Fibroblast of skin of back (primary cell): ENCODE measurements at regions not wholly inside any gene's neighbourhood (a gene's known extent, or its start where the extent isn't known, plus 50 kb on each side); places are given as distances from the start of the nearest gene placed in this dataset.

Experiments
- DNase-seq: peaks from one replicate; pipeline ENCODE4 v3.0.0-alpha.2; 2013

DNA sequence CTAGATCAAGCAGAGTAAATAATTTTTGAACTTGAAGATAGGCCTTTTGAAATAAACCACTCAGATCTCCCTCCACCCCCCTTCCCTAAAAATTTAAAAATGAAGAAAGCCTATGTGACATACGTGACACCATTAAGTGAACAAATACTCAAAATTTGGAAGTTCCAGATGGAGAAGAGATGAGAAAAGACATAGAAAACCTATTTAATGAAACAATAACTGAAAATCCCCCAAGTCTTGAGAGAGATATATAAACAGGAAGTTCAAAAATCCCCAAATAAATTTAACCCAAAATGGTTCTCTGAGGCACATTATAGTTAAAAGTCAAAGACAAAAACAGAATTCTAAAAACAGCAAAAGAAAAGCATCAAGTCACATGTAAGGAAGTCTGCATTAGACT is 428.6 kb downstream of the PSAT1 start:
- no peak for DNase-seq

DNA sequence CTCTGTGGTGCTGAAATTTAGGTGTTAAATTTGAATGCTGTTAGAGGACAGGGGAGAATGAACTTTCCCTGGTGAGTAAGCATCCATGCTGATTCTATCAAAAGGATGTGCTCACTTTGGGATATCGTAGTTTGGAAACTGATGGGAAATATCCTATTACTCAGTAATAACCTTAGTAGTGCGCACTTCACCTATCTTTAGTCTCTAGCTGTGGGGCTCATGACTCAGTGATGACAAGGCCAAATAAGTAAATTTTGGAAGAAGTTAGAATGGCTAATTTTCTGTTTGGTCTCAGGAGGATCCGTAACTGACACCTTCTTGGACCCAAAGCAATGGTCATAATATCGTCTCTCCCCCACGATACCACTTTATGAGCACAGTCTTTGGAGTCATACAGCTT is 448.4 kb downstream of the PSAT1 start:
- DNase-seq: no peak

DNA sequence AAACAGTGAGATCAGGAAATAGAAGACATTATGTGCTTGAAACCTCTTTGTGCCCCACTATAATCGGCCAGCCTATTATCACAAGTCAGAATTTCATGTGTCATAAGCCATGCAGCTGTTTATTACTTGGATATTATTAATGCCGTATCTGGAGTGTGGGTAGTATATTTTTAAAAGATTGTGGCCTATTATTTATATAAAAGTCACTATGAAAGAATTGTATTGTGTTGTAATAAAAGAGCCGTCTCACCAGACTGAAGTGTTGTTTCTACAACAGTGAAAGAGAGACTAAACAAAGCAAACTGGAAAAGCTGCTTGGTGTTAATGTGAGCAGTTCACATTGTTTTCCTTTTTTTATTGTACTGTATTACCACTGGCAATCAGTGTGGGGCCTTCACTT is 449.1 kb downstream of the PSAT1 start:
- peak; percentile 2 for DNase-seq

DNA sequence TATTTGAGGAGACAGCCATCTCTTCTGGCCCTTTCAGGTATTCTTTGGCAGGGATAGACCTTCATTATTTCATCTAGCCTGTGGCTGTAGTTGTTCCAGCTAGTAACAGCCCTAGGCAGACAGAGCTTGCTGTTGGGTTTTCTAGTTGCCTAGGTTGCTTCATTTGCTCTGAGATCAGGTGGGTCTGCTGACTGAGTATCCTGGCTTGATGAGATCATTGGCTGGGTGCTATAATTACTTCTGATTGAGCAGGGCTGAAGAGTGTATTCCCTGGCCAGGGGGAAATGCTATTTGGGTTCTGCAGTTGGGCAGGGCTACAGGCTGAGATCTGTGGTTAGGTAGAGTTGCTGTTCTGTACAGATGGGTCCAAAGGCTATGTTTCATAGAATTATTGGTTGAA is 456.1 kb downstream of the PSAT1 start:
- no peak for DNase-seq

DNA sequence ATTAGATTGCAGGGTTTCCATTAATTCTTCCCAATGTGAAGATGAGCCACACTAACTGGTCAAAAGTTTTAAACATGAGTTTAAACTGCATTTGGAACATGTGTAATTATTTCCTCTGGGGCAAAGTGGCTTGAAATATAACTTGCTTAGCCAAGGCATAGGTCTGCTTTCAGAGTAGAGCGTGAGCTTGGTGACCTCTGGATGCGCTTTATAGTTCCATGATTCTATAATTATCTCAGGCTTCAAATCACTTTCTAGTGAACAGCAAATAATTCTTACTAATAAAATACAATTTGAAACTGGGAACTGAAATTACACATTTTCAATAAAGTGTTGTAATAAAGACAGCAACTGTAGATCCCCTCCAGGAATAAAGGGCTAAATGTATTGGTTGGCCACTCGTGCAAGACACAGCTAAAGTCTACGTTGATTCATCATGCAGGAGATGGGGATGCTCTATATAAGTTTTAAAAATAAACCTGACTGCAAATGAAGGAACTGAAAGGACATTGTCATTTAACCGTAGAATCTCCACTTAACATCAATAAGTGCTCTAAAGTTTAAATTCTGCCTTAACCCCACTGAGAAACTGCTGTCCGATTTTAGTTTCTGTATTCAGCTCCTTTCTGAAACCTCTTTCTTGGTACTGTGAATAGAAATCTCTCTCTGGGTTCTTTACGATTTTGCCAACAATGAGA is 460.0 kb downstream of the PSAT1 start:
- DNase-seq: no peak

DNA sequence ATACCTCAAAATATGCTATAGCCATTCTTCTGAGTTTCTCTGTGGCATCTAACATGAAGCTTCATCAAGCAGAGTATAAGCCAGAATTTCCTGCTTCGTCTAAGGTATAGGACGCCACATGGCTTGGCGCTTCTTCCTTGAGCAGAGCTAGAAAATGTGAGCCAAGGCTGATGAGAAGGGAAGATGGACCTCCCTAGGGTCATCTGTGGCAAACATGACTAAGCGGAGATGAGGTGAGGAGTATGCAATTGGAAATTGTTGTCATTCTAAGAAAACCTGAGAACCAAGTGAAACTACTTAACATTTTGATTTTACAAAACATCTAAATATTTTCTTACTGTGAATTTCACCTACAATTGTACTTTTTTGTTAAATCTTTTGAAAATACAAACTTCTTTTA is 466.5 kb downstream of the PSAT1 start:
- no peak for DNase-seq

DNA sequence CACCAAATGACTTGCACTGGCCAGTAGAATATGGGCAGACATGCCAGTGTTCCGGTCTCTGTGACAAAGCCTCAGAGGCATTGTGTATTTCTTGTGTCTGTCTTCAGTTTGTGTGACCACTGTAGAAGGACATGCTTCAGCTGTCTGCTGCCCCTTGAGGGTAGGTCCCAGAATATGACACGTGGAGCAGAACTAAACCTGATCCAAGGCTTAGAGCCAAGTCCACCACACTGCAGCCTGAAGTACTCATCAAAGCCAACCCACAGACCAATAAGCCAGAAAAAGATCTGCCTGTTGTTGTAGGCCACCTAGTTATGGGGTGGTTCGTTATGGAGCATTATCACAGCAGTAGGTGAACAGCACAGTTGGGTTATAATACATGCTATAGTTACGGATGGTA is 468.9 kb downstream of the PSAT1 start:
- no peak for DNase-seq

DNA sequence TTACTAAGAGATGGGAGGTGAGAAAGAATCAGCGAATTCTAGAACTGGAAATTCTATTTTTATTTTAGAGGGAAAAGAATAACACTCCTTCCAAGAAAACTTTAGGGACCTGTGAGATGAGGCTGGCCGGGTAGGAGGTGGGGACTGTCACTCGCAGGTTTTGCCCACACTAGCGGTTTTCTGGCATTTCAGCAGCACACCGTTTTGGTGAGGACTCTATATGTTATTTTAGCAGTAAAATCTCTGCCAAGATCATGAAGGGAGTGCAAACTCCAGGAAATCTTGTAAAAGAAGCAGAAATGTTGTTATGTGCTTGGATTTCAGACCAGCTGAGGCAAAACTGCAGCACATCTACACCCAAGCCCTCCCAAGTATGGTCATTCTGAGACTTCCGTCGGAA is 470.6 kb downstream of the PSAT1 start:
- DNase-seq: no peak

DNA sequence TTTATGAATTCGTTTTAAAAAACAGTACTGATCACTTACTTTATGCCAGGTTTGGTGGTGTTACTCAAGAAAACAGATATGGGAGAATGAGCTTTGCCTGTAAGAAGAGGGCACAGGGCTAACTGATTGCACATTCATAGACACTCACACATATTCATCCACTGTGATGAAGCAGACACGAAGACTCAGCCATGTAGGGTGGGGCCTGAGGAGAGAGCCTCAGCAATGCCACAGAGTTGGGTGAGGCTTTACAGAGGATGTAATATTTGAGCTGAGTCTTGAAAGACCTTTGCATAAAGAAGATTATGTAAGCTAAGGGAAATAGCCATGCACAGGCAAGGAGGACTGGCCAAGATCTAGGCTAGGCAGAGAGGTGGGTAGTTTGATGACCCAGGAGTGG is 472.8 kb downstream of the PSAT1 start:
- no peak for DNase-seq

DNA sequence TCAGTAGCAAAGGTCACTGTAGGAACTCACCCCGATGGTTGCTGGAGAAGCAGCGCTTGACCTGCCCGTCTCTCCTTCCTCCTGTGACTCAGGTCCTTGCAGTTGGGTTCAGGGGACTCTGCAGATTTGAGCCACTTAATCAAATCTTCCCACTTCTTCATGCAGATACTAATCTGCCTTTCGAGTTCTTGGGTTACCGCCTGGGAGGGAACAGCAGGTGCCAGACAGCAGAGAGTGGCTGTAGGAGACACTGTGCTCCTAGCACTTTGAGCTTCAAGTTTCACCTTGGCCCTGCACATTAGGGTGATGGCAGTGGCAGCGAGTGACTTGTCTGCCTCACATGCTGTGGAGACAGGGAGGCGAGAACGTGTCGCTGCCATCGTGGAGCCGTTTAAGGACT is 478.3 kb downstream of the PSAT1 start:
- DNase-seq: no peak

DNA sequence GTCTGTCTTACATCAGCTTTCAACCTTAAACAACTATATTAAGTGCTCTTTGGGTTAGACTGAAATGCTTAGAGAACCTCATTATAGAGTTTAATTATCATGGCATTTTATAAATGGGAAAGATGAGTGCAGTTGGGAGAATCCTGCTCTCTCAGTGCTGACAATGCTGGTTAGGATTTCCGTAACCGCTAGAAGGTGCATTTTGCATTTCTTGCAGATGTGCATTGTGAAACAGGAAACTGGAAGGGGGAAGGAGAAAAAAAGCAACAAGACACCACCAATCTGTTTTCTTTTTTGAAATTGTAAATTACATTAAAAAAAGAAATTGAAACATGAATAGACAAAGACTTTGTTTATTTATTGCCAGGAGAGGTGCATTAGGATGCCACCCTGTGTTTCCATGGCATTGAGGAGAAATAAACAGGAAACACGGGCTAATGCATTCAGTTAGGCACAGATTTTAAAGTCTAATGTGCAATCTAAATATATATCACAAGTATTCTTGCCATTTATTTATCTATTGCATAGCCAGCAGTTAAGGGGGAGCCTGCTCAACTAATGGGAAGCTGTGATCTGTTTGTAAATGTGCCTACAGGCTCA is 478.9 kb downstream of the PSAT1 start:
- DNase-seq: no peak

DNA sequence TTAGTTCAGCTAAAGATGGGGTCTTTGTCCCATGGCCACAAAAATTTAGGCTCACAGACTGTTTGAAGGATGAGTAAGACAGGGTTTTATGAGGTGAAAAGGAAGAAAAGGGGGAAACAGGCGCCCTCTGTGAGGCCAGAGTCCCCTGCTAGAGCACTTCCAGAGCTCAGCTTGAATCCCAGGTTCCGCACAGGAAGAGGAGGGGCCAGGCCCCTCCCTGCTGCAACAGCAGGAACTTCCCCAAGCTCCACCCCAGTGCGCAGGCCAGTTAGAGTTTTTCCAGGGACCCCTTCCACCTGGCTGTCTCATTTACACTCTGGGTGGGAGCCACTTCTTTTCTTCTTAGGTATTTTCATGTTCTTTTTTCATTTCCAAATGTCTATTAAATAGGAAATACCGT is 480.8 kb downstream of the PSAT1 start:
- no peak for DNase-seq

DNA sequence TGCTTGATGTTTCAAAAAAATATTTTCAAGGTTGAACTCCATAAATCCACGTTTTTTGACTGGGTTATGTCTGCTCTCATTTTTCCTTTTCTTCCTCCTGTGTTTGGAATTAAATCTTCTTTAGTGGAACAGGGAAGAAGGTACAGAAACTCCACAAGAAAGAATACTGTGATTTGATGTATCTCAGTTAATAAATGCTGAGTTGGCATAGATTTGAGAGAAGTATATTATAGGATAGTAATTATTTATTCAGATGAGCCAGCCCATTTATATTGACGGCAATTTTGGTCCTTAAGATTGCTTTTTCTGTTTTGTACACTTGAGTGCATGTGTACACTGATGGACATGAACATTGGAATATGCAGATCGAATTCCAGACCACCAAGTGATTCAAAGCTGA is 481.4 kb downstream of the PSAT1 start:
- no peak for DNase-seq

DNA sequence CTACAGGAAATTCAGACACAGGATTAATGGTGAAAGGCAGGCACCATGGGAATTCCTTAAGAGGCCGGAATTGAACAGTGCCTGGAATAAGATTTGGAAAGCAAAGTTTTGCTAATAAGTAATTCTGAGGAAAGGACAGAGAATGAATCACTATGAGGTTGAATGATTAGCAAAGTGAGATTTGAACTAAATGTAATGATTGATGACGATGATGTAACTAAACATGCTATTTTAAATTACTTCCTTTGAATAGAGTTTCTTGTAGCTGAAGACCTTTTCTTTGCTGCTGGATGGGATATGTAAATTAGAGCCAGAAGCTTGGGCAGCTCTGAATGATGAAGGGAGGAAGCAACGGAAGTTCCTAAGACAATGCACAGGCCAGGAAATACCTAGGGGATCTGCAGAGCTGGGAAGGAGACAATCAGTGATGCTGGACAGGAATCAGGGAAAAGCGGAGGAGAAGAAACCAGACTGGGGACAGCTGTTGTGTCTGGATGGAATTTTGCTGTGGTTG is 482.0 kb downstream of the PSAT1 start:
- no peak for DNase-seq

DNA sequence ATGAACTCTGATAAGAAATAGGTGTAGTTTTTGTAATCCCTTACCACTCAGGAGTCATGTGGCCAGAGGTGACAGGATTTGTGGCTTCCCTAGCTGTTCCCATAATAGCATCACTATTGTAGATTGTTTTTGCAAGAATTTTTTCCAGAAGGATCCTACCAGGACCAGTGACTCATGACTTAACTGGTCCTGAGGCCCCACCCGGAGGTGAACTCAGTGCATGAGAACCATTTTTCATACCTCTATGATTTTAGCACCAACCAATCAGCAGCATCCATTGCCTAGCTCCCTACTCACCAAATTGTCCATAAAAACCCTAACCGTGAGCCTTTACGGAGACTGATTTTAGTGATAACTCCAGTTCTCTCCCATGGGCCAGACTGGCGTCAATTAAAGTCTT is 484.8 kb downstream of the PSAT1 start:
- peak; percentile 64 for DNase-seq

DNA sequence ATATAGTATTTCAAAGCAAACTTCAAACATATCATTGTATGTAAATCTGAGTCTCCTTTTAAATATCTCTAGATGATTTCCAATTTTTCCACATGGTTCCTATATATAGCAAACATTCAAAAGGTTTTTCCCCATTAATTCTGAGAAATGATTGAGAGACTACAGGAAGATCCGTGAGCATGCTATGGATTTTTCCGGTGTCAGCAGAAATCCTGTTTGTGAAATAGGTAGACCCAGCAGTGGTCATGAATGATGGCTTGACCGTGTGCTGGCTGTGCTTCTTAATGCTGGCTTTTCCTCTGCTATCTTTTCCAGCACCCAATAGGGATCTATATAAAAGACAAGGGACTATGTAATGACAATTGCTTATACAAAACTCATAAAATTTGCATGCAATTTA is 485.3 kb downstream of the PSAT1 start:
- DNase-seq: no peak

DNA sequence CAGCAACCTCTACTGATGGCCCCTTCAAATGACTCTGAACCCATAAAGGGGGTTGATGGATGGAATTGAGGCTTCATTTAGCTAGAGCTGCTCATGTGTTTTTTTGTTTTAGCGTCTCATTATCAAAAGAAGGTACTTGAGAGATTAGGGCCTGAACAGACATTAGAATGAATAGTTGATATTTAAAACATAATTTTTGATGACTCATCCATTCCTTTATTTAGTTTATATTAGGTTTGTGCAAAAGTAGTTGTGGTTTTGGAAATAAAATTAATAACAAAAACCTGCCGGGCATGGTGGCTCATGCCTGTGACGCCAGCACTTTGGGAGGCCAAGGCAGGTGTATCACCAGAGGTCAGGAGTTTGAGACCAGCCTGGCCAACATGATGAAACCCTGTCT is 485.9 kb downstream of the PSAT1 start:
- DNase-seq: no peak

DNA sequence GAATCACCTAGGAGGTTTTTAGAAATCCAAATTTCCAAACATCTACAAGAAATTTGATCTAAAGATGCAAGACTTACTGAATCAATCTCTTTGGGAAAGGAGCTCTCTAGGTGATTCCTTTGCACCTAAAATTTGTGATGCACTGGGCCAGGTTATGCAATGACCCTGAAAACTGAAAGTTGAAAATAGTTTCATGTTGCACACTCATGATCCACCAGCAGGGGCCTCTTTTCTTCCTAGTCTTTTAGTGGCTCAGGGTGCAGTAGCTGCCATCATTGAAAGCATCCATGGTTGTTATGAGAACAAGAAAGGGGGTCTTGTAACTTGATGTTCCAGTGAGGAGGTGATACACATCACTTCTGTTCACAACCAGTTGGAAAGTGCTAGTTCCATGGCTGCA is 486.8 kb downstream of the PSAT1 start:
- no peak for DNase-seq

DNA sequence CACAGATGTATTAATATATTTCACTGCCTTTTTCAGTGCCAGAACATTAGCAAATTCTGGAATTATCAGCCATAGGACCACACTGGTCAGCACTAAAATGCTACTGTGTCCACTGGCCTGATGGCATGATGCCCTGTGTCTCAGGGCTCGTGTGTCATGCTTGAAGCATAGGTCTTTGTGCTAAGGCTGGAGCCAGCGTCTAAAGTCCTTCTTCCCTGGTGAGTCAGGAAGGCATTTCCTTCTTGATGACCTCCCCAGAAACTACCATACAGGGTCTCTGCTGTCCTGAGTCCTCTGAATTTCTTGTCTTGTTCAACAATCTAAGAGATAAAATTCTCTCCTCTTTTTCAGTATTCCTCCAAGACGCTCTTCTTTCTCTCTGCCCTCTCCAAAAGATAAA is 489.9 kb downstream of the PSAT1 start:
- peak; percentile 85 for DNase-seq

DNA sequence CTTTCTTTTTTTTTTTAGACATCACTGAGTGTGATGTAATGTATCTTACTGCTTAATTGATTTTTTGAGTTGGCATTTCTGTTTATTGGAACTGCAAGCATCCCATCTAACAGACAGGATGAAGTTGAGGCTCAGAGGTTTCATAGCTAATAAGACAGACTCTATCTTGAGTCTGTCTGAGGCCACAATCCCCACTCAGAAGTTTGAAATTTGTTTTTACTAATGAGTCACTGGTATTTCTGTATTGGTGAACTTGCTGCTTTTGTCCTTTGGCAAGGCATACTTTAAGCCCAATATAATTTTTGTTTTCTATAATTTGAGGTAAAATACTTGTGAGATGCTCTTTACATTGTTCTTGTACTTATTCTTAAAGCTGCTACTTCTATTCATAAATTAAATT is 491.2 kb downstream of the PSAT1 start:
- peak; percentile 78 for DNase-seq

DNA sequence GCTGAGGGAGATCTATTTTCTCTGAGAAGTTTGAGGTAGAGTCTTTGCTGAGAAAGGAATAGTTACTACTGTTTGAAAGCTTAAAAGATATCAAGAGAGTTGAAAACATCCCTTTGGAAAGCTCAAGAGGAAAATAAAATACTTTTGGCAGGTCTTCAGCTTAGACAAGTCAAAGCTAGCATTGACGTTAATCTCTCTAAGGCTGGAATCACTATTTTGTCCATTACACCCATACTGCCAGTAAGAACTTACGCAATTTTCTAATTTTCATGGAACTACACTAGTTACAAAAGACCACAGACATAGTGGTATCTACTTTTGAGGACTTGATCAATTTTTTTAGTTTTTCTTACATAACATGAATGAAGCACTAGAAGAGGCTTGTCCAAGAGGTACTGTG is 494.9 kb downstream of the PSAT1 start:
- DNase-seq: no peak

DNA sequence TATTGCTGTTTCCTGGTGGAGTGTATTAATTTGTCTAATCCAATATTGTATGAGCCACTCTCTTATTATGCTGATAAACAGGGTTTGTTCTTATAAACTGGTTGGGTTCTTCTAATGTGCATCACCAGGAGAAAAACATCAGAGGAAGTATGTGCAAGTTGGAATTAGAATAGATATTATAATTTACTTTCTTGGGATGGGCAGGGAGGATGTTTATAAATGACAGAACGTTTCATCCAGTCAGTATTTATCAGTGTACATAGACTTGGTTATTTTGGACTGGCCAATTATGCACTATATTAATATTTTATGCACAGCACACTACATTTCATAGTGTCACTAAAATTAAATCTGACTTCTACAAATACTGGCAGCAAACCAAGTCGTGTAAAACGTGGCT is 495.8 kb downstream of the PSAT1 start:
- DNase-seq: no peak

DNA sequence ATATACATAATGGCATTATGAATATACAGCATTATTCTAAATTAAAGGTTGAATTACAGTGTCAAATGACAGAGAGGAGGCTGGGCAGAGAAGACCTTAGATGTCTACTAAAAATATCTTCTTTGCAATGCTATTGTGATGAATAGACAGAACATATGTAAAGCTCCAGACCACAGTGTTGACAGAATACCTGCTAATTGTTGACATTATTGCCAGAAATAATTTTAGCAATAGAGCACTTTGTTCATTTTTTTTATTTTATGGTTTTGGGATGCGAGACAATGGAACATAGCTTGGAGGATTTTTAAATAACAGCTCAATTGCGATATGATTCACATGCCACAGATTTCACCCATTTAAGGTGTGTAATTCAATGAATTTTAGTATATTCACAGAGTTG is 508.8 kb downstream of the PSAT1 start:
- DNase-seq: no peak

DNA sequence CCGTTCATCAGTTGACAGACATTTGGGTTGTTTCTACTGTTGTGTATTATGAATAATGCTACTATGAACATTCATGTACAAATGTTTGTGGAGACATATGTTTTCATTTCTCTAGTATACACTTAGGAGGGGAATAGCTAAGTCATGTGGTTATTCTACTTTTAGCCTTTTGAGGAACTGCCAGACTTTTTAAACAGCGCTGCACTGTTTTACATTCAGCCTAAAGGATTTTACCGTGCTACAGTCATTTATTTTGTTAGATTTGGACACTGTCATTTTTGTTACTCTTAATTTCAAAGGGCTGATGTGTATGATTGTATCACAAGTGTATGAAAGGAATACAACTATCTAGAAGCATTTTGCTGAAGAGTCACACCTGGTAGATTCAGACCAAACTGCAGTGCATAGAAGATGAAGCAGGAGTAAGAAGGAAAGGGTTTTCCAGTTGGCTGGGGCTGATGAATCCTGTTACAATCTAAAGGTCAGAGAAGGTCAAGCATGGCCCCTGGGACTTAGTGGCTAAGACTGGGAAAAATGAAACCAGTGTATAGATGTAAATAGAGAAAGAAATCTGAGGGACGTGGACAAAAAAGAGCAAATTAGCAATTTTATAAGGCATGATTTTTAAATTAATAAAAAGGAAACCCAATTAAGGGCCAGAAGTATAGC is 509.7 kb downstream of the PSAT1 start:
- peak; percentile 33 for DNase-seq
